Ovary (tissue), 7 donors: ENCODE measurements at regions not wholly inside any gene's neighbourhood (a gene's known extent, or its start where the extent isn't known, plus 50 kb on each side); places are given as distances from the start of the nearest gene placed in this dataset.

Source experiments
- DNase-seq, 5 donors: peaks; one replicate each; pipeline ENCODE4 v3.0.0-alpha.2; 2019 to 2020
- H3K27ac ChIP-seq, 2 donors: fragments of 200-600 bp; one replicate each; pipeline versions ENCODE4 v1.5.1 to v1.8.0; 2019 to 2022
- H3K27me3 ChIP-seq: fragments of 200-600 bp; one replicate; pipeline ENCODE4 v1.8.0; 2022
- H3K36me3 ChIP-seq: fragments of 200-600 bp; sonication (generic); one replicate; pipeline ENCODE4 v1.5.1; 2019
- H3K4me1 ChIP-seq: one replicate; pipeline ENCODE4 v1.8.1; 2013; ENCODE audit warnings: mild to moderate bottlenecking, moderate library complexity; ENCODE audit not compliant: insufficient read depth
- H3K4me3 ChIP-seq: fragments of 200-600 bp; sonication (generic); one replicate; pipeline ENCODE4 v1.5.1; 2017
- H3K9me3 ChIP-seq, 2 donors: fragments of 200-600 bp in 1 of 2; sonication (generic) in 1 of 2; one replicate each; pipeline versions ENCODE4 v1.5.1 to v1.8.1; 2013 to 2019; ENCODE audit warnings: mild to moderate bottlenecking in 1 of 2, moderate library complexity in 1 of 2
- CTCF ChIP-seq, 3 donors: fragments of 450-650 bp in 2 of 3; fragments of 200-600 bp in 1 of 3; IDR thresholded peaks; one replicate each; pipeline versions ENCODE4 v1.5.1 to v1.8.0; 2016 to 2022; ENCODE audit warnings: antibody characterized with exemption in 3 of 3, mild to moderate bottlenecking in 1 of 3
- EP300 ChIP-seq: sonication (generic); formaldehyde crosslinking; IDR thresholded peaks from one replicate; pipeline ENCODE4 v1.6.1; 2017; ENCODE audit warnings: antibody characterized with exemption
- POLR2A ChIP-seq: fragments of 450-650 bp; IDR thresholded peaks from one replicate; pipeline ENCODE4 v1.6.1; 2017; ENCODE audit warnings: antibody characterized with exemption, mild to moderate bottlenecking, moderate library complexity
- WGBS, 3 donors: extraction: QIAGEN DNeasy Blood & Tissue Kit in 1 of 3; methylation state at CpG; one replicate each; pipeline versions ENCODE4 v1.1.5 to v1.1.7; 2013 to 2017; 5-methylcytosine and 5-hydroxymethylcytosine counted together
- intact Hi-C, 4 donors: fragments of 100-400 bp; cut with DNase I; formaldehyde crosslinking; loops; one replicate each; pipeline versions ENCODE4 v1.11.0 to v1.15.1; 2022 to 2023
- donor health status: DM: no; HTN: no; CAD: no; lungs with moderate emphysema.
- donor health status: DM: no; HTN: no; CAD: no.
- donor health status: Bipolar disorder and iron deficiency.
- donor health status: DM: no; HTN: no; CAD: no.
- donor health status: DM: yes; HTN: yes; CAD: no.

- TF ChIP-seq EP300 (no peak), CTCF (IDR thresholded peaks at IDR 0.05) (no peak), POLR2A (no peak)
- Histone ChIP-seq H3K4me3 (no peak overlapping the region), H3K27ac (no peak overlapping the region), H3K36me3 (no peaks in the 10 kb centered on the region), H3K9me3 (no peaks in the 10 kb centered on the region), H3K27me3 (no peaks in the 10 kb centered on the region), H3K4me1 (no peaks in the 10 kb centered on the region)
- WGBS, 3 donors, result 75 to 84% (median 82%) methylated on average over 1 of the region's 1 CpG
- DNase-seq, result no peak
- intact Hi-C loops, result no loop called here
These were observed 332.4 kb upstream of the DUSP10 start for GRCh38 chr1:222074317-222074716.

- no peak for DNase-seq
- Histone ChIP-seq H3K36me3 (no peaks in the 10 kb centered on the region), H3K27ac (no peak overlapping the region), H3K4me3 (no peak overlapping the region), H3K27me3 (no peaks in the 10 kb centered on the region), H3K4me1 (no peaks in the 10 kb centered on the region), H3K9me3 (no peaks in the 10 kb centered on the region)
- WGBS, 3 donors, result 72 to 89% (median 86%) methylated on average over 2 of the region's 2 CpGs
- no peak for TF ChIP-seq EP300
- no peak for TF ChIP-seq CTCF (IDR thresholded peaks at IDR 0.05)
- no peak for TF ChIP-seq POLR2A
- intact Hi-C loops, result no loop called here
These were observed 331.6 kb upstream of the DUSP10 start for GRCh38 chr1:222073307-222073995.

DNA sequence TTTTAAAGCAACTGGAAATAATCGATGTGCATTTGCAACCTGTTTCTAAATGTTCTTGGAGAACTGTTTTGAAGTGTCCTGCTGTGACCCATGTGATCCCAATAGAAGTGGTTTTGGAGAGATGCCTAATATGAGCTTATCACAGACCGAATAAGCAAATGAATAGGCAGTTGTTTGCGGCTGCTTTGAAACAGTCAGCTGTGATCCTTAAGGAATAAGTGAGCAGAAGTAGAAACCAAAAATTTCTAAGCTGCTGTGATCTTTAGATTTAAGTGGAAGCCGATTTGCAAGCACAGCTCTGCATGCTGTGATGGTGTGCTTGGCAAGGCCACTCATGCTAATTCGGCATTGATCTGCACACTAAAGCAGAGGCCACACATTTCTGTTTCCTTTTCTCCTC lies 329.5 kb upstream of the DUSP10 start:
- no peak for TF ChIP-seq POLR2A
- no peak for TF ChIP-seq EP300
- TF ChIP-seq CTCF (IDR thresholded peaks at IDR 0.05), result no peak
- no peaks in the 10 kb centered on the region for H3K27me3 ChIP-seq
- H3K27ac ChIP-seq, result no peak overlapping the region
- intact Hi-C loops, result no loop called here
- no peak for DNase-seq
- no peaks in the 10 kb centered on the region for H3K9me3 ChIP-seq
- no peak overlapping the region for H3K4me3 ChIP-seq
- H3K4me1 ChIP-seq, result no peaks in the 10 kb centered on the region
- 11 to 28% (median 12%) methylated on average over 5 of the region's 5 CpGs for WGBS, 3 donors
- no peaks in the 10 kb centered on the region for H3K36me3 ChIP-seq

DNA sequence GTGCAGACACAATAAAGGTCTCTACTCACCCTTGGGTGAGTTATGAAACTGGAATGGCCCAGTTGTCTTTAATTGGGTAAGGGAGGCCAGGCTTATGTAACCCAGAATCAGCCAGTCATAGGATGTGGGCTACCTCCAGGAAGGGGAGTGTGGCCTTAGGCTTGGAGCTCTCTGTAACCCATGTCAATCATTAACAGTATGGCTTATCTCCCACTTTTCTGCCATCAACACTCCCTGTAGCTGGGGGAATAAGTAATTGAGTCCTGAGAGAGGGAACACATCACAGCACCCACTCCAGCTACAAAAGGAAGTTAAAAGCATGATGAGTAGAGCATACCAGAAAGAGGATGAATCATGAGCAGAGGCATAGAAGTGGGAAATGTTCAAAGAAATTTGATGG lies 327.0 kb upstream of the DUSP10 start:
- intact Hi-C loops, result no loop called here
- DNase-seq, result no peak
- TF ChIP-seq CTCF (IDR thresholded peaks at IDR 0.05) (no peak), POLR2A (no peak), EP300 (no peak)
- Histone ChIP-seq H3K4me3 (no peak overlapping the region), H3K4me1 (no peaks in the 10 kb centered on the region), H3K27ac (no peak overlapping the region), H3K36me3 (no peaks in the 10 kb centered on the region), H3K9me3 (no peaks in the 10 kb centered on the region), H3K27me3 (no peaks in the 10 kb centered on the region)
